B cell (primary cell): ENCODE measurements at regions not wholly inside any gene's neighbourhood (a gene's known extent, or its start where the extent isn't known, plus 50 kb on each side); places are given as distances from the start of the nearest gene placed in this dataset.

ENCODE experiments used
- EZH2 ChIP-seq: IDR thresholded peaks from 2 replicates; pipeline ENCODE4 v1.6.1; 2012; ENCODE audit warnings: borderline replicate concordance, low read depth, mild to moderate bottlenecking, moderate library complexity, low read length; ENCODE audit not compliant: insufficient read depth, poor library complexity, severe bottlenecking
- TF ChIP-seq, protein P1 (sequence below): fragments of 200-600 bp; IDR thresholded peaks from one replicate; pipeline ENCODE4 v1.8.0; 2022; ENCODE audit warnings: antibody characterized with exemption, mild to moderate bottlenecking

DNA sequence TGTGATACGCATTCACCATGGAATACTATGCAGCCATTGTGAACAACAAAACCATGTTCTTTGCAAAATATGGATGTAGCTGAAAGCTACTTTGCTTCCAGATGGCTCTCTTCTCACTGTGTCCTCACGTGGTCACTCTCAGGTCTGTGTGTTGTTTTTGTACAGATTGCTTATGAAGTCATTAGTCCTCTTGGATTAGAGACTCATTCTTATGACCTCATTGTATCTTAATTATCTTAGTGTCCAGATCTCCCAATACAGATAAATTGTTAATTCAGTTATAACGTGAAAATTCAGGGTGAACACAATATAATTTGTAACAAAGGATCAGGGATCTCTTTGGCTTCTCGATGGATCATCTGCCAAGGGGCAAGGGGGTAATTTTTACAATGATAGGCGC is 100.4 kb upstream of the TOP3B start:
- TF ChIP-seq, protein P1, sequence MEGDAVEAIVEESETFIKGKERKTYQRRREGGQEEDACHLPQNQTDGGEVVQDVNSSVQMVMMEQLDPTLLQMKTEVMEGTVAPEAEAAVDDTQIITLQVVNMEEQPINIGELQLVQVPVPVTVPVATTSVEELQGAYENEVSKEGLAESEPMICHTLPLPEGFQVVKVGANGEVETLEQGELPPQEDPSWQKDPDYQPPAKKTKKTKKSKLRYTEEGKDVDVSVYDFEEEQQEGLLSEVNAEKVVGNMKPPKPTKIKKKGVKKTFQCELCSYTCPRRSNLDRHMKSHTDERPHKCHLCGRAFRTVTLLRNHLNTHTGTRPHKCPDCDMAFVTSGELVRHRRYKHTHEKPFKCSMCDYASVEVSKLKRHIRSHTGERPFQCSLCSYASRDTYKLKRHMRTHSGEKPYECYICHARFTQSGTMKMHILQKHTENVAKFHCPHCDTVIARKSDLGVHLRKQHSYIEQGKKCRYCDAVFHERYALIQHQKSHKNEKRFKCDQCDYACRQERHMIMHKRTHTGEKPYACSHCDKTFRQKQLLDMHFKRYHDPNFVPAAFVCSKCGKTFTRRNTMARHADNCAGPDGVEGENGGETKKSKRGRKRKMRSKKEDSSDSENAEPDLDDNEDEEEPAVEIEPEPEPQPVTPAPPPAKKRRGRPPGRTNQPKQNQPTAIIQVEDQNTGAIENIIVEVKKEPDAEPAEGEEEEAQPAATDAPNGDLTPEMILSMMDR = no peak
- TF ChIP-seq EZH2 = no peak
